NB4 (cell line): ENCODE measurements at regions not wholly inside any gene's neighbourhood (a gene's known extent, or its start where the extent isn't known, plus 50 kb on each side); places are given as distances from the start of the nearest gene placed in this dataset.

ENCODE experiments used
- MAX ChIP-seq: IDR thresholded peaks from 2 replicates; pipeline ENCODE4 v1.6.1; 2011; ENCODE audit warnings: low read depth, low read length
- POLR2A ChIP-seq: IDR thresholded peaks from 2 replicates; pipeline ENCODE4 v1.6.1; 2011; ENCODE audit warnings: mild to moderate bottlenecking; ENCODE audit not compliant: insufficient read length; ENCODE audit errors: extremely low read depth
- TF ChIP-seq, protein P1 (sequence below): IDR thresholded peaks from one replicate; pipeline ENCODE4 v1.5.1; 2012; ENCODE audit warnings: low read depth, low read length

DNA sequence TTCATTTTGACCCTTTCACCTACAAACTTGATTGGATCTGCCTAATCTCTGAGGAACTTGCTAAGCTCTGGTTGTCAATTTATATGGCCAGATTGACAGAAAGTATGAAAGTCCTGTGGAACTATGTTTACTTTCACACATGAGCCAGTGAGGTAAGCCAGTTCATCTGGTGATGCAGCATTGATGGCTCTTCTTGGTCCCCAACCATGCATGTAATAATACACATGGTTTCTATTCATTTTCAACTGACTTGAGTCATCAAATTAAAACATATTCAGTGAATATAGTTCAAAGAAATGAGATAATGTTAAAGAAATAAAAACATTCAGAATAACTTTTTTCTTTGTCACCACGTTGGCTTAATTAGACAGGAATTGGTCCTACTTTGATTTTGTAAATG lies 336.1 kb upstream of the THBS1 start:
- TF ChIP-seq, protein P1, sequence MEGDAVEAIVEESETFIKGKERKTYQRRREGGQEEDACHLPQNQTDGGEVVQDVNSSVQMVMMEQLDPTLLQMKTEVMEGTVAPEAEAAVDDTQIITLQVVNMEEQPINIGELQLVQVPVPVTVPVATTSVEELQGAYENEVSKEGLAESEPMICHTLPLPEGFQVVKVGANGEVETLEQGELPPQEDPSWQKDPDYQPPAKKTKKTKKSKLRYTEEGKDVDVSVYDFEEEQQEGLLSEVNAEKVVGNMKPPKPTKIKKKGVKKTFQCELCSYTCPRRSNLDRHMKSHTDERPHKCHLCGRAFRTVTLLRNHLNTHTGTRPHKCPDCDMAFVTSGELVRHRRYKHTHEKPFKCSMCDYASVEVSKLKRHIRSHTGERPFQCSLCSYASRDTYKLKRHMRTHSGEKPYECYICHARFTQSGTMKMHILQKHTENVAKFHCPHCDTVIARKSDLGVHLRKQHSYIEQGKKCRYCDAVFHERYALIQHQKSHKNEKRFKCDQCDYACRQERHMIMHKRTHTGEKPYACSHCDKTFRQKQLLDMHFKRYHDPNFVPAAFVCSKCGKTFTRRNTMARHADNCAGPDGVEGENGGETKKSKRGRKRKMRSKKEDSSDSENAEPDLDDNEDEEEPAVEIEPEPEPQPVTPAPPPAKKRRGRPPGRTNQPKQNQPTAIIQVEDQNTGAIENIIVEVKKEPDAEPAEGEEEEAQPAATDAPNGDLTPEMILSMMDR, result no peak
- TF ChIP-seq MAX, result no peak
- TF ChIP-seq POLR2A, result no peak
